ENCODE measurements at regions not wholly inside any gene's neighbourhood (a gene's known extent, or its start where the extent isn't known, plus 50 kb on each side); places are given as distances from the start of the nearest gene placed in this dataset.

DNA sequence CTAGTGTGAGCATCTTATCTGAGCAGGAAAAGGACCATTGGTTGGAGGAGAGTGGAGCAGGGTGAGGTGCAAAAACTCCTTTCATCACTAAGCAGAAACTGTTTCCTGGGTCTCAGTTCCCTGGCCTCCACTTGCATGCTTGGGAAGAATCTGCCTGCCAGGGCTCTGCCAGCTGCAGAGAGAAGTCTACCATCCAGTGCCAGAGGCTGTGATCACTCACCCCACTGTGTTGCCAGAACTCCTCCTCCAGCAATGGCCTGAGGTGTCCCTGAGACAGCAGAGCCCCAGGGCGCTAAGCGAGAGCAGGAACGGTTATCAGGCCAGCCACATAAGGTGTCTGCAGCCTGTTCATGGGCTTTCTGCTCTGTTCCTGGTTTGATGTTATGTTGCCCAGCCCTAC, 991.4 kb downstream of the CCSER2 start:
- TF ChIP-seq POLR2A (IDR thresholded peaks at IDR 0.05): no peak
- TF ChIP-seq, protein P1, sequence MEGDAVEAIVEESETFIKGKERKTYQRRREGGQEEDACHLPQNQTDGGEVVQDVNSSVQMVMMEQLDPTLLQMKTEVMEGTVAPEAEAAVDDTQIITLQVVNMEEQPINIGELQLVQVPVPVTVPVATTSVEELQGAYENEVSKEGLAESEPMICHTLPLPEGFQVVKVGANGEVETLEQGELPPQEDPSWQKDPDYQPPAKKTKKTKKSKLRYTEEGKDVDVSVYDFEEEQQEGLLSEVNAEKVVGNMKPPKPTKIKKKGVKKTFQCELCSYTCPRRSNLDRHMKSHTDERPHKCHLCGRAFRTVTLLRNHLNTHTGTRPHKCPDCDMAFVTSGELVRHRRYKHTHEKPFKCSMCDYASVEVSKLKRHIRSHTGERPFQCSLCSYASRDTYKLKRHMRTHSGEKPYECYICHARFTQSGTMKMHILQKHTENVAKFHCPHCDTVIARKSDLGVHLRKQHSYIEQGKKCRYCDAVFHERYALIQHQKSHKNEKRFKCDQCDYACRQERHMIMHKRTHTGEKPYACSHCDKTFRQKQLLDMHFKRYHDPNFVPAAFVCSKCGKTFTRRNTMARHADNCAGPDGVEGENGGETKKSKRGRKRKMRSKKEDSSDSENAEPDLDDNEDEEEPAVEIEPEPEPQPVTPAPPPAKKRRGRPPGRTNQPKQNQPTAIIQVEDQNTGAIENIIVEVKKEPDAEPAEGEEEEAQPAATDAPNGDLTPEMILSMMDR (IDR thresholded peaks at IDR 0.05): no peak
- no peak for TF ChIP-seq EP300 (IDR thresholded peaks at IDR 0.05)

All from gastroesophageal sphincter (tissue), 3 donors.